Memory B cell (primary cell): ENCODE measurements at regions not wholly inside any gene's neighbourhood (a gene's known extent, or its start where the extent isn't known, plus 50 kb on each side); places are given as distances from the start of the nearest gene placed in this dataset.
"Not testable (repeated sequence)": the region's sequence is repeated elsewhere in the genome, so short reads cannot be mapped to it uniquely, and the experiment has no call there.

Experiments
- ATAC-seq: fragments of 150-1000 bp; cut with Tn5 transposase; 2 replicates; pipeline ENCODE4 v1.10.0; 2021; ENCODE audit warnings: low read depth, mild to moderate bottlenecking, moderate library complexity
- DNase-seq, 2 donors: peaks; one replicate each; pipeline ENCODE4 v3.0.0; 2022; ENCODE audit warnings: low spot score in 2 of 2
- H3K27ac Mint-ChIP-seq: one replicate; pipeline ENCODE4 v1.8.0; 2022; ENCODE audit warnings: mild to moderate bottlenecking, moderate library complexity, mixed read lengths
- H3K27me3 Mint-ChIP-seq: one replicate; pipeline ENCODE4 v1.8.0; 2022; ENCODE audit warnings: mixed read lengths
- H3K36me3 Mint-ChIP-seq: one replicate; pipeline ENCODE4 v1.8.0; 2022; ENCODE audit warnings: mild to moderate bottlenecking, mixed read lengths
- H3K4me1 Mint-ChIP-seq: one replicate; pipeline ENCODE4 v1.8.0; 2022; ENCODE audit warnings: mixed read lengths
- H3K4me3 Mint-ChIP-seq: one replicate; pipeline ENCODE4 v1.8.0; 2022; ENCODE audit warnings: mild to moderate bottlenecking, moderate library complexity, mixed read lengths
- H3K9me3 Mint-ChIP-seq: one replicate; pipeline ENCODE4 v1.8.0; 2022; ENCODE audit warnings: mixed read lengths

GRCh38 chr11:69915151-69915500 lies 95.9 kb upstream of the FGF3 start:
- H3K27ac Mint-ChIP-seq = no peak overlapping the region
- peaks cover 9% of the 10 kb centered on the region for H3K36me3 Mint-ChIP-seq
- H3K9me3 Mint-ChIP-seq = peaks cover 8% of the 10 kb centered on the region
- no peak overlapping the region for H3K4me3 Mint-ChIP-seq
- H3K27me3 Mint-ChIP-seq = peaks cover 24% of the 10 kb centered on the region
- no peaks in the 10 kb centered on the region for H3K4me1 Mint-ChIP-seq
- ATAC-seq (no peak), DNase-seq (no peak)

GRCh38 chr11:69915501-69916250 lies 96.5 kb upstream of the FGF3 start:
- Mint-ChIP-seq H3K27ac (no peak overlapping the region), H3K27me3 (peaks cover 23% of the 10 kb centered on the region), H3K9me3 (peaks cover 8% of the 10 kb centered on the region), H3K4me3 (no peak overlapping the region), H3K36me3 (peaks cover 9% of the 10 kb centered on the region), H3K4me1 (no peaks in the 10 kb centered on the region)
- ATAC-seq (no peak), DNase-seq (no peak)

- not testable (repeated sequence) for H3K4me1 Mint-ChIP-seq, ATAC-seq, H3K4me3 Mint-ChIP-seq, H3K36me3 Mint-ChIP-seq, DNase-seq, H3K9me3 Mint-ChIP-seq, H3K27ac Mint-ChIP-seq
- H3K27me3 Mint-ChIP-seq = peaks cover 18% of the 10 kb centered on the region
Observed at GRCh38 chr11:69916251-69916649, 97.0 kb upstream of the FGF3 start.

GRCh38 chr11:69916806-69917387 lies 97.7 kb upstream of the FGF3 start:
- H3K27me3 Mint-ChIP-seq = peaks cover 19% of the 10 kb centered on the region
- H3K4me3 Mint-ChIP-seq = no peak overlapping the region
- ATAC-seq = no peak

GRCh38 chr11:69917529-69917928 lies 98.3 kb upstream of the FGF3 start:
- Mint-ChIP-seq H3K27ac (no peak overlapping the region), H3K27me3 (peaks cover 17% of the 10 kb centered on the region), H3K36me3 (peaks cover 9% of the 10 kb centered on the region), H3K4me3 (no peak overlapping the region), H3K4me1 (no peaks in the 10 kb centered on the region), H3K9me3 (peaks cover 8% of the 10 kb centered on the region)
- ATAC-seq = no peak
- DNase-seq = no peak

More at GRCh38 chr11:69916806-69917387, 97.7 kb upstream of the FGF3 start:
- peaks cover 8% of the 10 kb centered on the region for H3K9me3 Mint-ChIP-seq
- no peak overlapping the region for H3K27ac Mint-ChIP-seq
- H3K4me1 Mint-ChIP-seq = no peaks in the 10 kb centered on the region
- no peak for DNase-seq
- H3K36me3 Mint-ChIP-seq = peaks cover 9% of the 10 kb centered on the region

- H3K9me3 Mint-ChIP-seq = peaks cover 8% of the 10 kb centered on the region
- ATAC-seq (no peak), DNase-seq (no peak)
- peaks cover 9% of the 10 kb centered on the region for H3K36me3 Mint-ChIP-seq
- no peak overlapping the region for H3K4me3 Mint-ChIP-seq
- no peaks in the 10 kb centered on the region for H3K4me1 Mint-ChIP-seq
- no peak overlapping the region for H3K27ac Mint-ChIP-seq
- H3K27me3 Mint-ChIP-seq = peaks cover 23% of the 10 kb centered on the region
Observed at GRCh38 chr11:69918231-69918937, 99.2 kb upstream of the FGF3 start.

- H3K9me3 Mint-ChIP-seq = peaks cover 8% of the 10 kb centered on the region
- no peak overlapping the region for H3K4me3 Mint-ChIP-seq
- H3K27ac Mint-ChIP-seq = no peak overlapping the region
- peaks cover 9% of the 10 kb centered on the region for H3K36me3 Mint-ChIP-seq
- peak; percentile 44 to 63 for DNase-seq
- ATAC-seq = peak; percentile 59
- peaks cover 23% of the 10 kb centered on the region for H3K27me3 Mint-ChIP-seq
- H3K4me1 Mint-ChIP-seq = no peaks in the 10 kb centered on the region
Observed at GRCh38 chr11:69918938-69919650, 99.9 kb upstream of the FGF3 start.

- no peak overlapping the region for H3K4me3 Mint-ChIP-seq
- DNase-seq = no peak
- H3K36me3 Mint-ChIP-seq = peaks cover 9% of the 10 kb centered on the region
- ATAC-seq = peak; percentile 26
- no peak overlapping the region for H3K27ac Mint-ChIP-seq
- peaks cover 5% of the 10 kb centered on the region for H3K4me1 Mint-ChIP-seq
- H3K9me3 Mint-ChIP-seq = peaks cover 8% of the 10 kb centered on the region
- H3K27me3 Mint-ChIP-seq = peaks cover 28% of the 10 kb centered on the region
Observed at GRCh38 chr11:69919659-69920344, 100.6 kb upstream of the FGF3 start.

GRCh38 chr11:69920345-69921127 lies 101.3 kb upstream of the FGF3 start:
- Mint-ChIP-seq H3K9me3 (peaks cover 8% of the 10 kb centered on the region), H3K4me1 (peaks cover 7% of the 10 kb centered on the region), H3K4me3 (no peak overlapping the region), H3K36me3 (peaks cover 9% of the 10 kb centered on the region), H3K27me3 (peaks cover 32% of the 10 kb centered on the region), H3K27ac (no peak overlapping the region)
- no peak for ATAC-seq
- DNase-seq = no peak

- Mint-ChIP-seq H3K36me3 (peaks cover 9% of the 10 kb centered on the region), H3K9me3 (peaks cover 8% of the 10 kb centered on the region), H3K27ac (no peak overlapping the region), H3K27me3 (peaks cover 34% of the 10 kb centered on the region), H3K4me1 (peaks cover 7% of the 10 kb centered on the region), H3K4me3 (no peak overlapping the region)
- DNase-seq (no peak), ATAC-seq (no peak)
Observed at GRCh38 chr11:69921128-69922014, 102.2 kb upstream of the FGF3 start.

- Mint-ChIP-seq H3K9me3 (peaks cover 6% of the 10 kb centered on the region), H3K27me3 (peaks cover 31% of the 10 kb centered on the region), H3K4me3 (no peak overlapping the region), H3K4me1 (peaks cover 7% of the 10 kb centered on the region), H3K36me3 (peaks cover 7% of the 10 kb centered on the region), H3K27ac (no peak overlapping the region)
- ATAC-seq = no peak
- no peak for DNase-seq
Observed at GRCh38 chr11:69922015-69922595, 102.9 kb upstream of the FGF3 start.

- Mint-ChIP-seq H3K4me3 (no peak overlapping the region), H3K27ac (no peak overlapping the region), H3K36me3 (peaks cover 1% of the 10 kb centered on the region), H3K9me3 (peaks cover under 1% of the 10 kb centered on the region), H3K27me3 (peaks cover 26% of the 10 kb centered on the region), H3K4me1 (peaks cover 7% of the 10 kb centered on the region)
- no peak for DNase-seq
- no peak for ATAC-seq
Observed at GRCh38 chr11:69922596-69923111, 103.4 kb upstream of the FGF3 start.
